Stimulated activated CD4-positive, alpha-beta T cell treated with anti-CD3 and anti-CD28 coated beads, Interleukin-12 subunit alpha, Interleukin-12 subunit beta, amount 100 ng/mL, for 4 hours (primary cell): ENCODE measurements at regions not wholly inside any gene's neighbourhood (a gene's known extent, or its start where the extent isn't known, plus 50 kb on each side); places are given as distances from the start of the nearest gene placed in this dataset.

Experiments
- DNase-seq: peaks from one replicate; pipeline ENCODE4 v3.0.0-alpha.2; 2020

DNA sequence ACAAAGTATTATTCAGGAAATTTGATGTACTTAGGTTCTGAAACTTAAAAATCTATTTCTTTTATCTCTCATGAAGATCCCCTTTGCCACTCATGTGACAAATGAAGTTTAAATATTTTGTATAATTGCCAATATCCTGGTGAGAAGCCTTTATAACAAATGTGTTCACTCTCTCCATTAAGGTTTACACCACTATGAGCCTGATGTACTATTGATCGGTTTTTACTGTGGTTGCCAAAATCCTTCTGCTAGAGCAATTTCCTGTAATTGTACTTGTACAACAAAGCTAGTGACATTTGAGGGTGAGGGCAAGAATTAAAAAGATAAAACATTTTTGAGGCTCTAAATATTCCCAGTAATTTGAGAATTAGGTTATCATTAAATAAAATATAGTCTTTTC lies 222.3 kb upstream of the CDH19 start:
- no peak for DNase-seq

GRCh38 chr18:66825347-66825746 lies 221.5 kb upstream of the CDH19 start:
- DNase-seq = no peak

- no peak for DNase-seq
These were observed 215.3 kb upstream of the CDH19 start for GRCh38 chr18:66819235-66819634.

DNA sequence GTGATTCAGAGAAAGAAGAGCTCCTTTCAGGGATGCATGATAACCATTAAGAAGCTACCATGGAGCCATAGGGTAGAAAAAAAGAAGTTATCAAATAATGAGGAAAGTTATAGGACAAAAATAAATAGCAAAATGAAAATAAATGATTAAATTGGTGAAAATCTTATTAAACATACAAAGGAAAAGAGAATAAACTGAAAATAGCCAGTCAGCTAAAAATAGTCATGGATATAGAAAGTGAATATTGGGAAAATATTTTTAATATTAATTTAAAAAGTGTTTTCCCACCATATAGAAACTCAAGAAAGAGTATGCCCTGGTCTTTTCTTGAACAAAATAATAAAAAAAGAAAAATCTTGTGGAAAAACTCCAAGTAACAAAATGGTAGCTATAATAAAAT lies 209.2 kb upstream of the CDH19 start:
- no peak for DNase-seq

GRCh38 chr18:66795051-66795450 lies 191.2 kb upstream of the CDH19 start:
- DNase-seq = no peak

- DNase-seq = no peak
These were observed 188.6 kb upstream of the CDH19 start for GRCh38 chr18:66792466-66792865.

- DNase-seq = no peak
These were observed 176.7 kb upstream of the CDH19 start for GRCh38 chr18:66780609-66781008.

- no peak for DNase-seq
These were observed 174.2 kb upstream of the CDH19 start for GRCh38 chr18:66778048-66778447.

GRCh38 chr18:66769375-66769774 lies 165.5 kb upstream of the CDH19 start:
- DNase-seq = no peak

- DNase-seq = no peak
These were observed 160.3 kb upstream of the CDH19 start for GRCh38 chr18:66764230-66764629.

DNA sequence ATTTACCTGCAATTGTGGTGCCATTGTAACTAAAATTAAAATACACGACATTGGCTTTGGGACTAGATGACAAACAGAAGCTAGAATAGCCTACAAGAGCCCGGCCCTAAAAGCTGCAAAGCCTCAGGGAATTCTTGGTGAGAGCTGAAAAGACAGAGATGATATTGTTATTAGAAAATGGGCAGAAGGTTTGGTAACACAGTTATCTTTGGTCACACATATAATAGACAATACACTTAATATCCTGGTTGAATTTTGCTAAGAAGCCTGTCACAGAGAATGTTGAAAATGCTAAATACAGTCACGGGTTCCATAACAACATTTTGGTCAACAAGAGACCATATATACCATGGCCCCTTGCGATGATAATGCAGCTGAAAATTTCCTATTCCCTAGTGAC lies 157.3 kb upstream of the CDH19 start:
- DNase-seq = no peak

GRCh38 chr18:66760559-66760958 lies 156.7 kb upstream of the CDH19 start:
- no peak for DNase-seq

DNA sequence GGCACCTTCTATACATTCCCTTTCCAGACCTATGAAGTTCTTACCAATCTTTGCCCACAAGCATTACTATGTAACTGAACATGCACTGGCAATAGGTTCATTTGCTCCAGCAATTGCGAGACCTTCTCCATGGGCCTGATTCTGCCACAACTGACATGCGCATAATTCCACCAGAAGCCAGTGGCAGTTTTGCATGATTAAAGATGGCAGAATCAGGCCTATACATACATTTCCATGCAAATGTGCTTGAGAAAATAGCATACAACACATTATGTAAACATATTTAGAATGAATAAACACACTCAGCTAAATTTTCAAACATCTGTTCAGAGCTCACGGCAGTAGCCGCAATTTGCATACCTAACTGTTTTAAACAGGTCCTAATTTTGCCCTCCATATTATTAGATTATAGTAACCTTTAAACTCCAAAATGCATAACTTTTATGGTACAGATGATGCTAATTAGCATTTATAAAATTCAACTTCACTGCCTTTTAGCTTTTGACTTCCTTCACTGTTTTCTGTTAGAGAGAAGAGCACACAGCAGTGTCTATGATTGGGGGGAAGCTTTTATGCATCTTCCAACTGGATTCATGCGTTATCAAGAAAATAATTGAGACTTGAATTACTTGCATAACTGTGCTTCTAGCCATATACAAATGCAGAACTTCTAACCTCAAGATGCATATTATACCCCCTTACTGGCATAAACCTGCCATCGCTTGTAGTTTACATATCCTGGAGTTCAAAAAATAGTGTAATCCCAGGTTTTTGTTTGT lies 155.3 kb upstream of the CDH19 start:
- DNase-seq = no peak

DNA sequence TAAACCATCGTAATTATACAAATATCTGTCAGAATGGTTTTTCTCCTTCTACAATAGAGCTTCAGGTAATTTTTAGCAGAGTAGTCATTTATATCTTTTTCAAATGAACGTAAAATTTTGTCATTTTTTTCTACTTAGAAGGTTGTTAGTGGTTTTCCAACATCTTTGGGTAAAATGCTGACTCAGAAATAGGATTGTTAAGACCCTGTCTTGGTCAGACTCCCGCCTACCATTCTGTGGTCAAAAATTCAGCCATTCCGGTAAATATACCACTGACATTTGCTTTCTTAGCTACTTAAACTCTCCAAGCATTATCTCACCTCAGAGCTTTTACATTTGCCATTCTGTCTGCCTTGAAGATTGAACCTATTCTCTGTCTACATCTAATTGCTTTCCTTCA lies 154.1 kb upstream of the CDH19 start:
- no peak for DNase-seq

DNA sequence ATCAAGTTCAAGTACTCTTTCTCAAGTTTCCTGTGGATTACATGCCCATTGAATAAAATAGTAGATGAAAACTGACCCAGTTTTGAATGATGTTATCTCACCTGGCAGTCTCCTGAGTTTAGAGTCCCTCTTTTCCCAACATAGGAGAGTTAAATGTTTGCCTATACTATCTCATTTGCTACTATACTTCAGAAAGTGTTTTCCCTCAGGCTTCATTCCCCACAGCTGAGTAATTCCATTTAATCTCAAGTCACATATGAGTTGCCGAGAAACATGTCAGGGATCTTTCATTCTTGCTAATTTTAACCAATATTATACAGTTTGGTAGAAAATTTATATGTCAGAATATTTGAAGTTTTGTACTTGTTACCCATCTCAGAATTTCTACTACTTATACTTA lies 150.4 kb upstream of the CDH19 start:
- no peak for DNase-seq

DNA sequence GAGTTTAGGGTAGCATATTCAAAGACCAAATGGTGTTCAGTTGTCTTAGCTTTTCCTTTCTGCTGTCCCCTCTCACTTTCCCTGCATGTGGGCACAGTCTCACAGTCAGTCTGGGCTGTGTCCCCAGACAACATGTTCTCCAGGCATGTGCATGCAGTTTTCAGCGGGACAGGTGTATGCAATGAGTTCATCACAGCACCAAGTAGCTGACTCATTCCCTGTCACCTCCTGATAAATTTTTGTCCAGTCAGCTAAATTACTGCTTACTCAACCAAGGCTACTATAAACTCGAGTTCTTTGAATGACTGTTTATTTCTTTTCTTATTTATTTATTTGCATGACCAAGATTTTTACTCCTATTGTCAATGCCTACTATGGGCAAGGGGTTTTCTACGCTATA lies 148.8 kb upstream of the CDH19 start:
- DNase-seq = no peak

DNA sequence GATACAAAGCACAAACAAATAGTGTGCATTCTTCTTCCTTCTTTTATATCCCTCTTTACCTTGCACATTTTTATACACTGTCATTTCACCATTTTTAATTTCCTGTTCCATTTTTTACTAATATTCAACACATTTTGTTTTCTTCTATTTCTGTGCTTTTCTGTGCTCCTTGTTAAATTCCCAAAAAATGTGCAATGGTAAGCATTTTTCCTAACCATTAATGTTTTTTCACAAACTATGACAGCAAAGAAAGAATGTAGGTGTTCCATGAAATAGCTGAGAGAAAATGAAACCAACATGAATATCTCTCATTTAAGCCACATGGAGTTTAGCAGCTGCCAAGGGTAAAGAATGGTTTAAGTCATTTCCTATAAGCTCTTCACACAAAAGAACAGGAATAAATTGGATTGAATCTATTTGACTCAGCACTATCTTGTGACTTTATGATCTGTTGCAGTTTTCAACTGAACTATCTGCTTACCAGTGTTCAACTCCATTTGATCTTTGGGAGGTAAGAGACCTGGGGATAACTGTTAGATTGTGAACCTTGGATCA lies 145.7 kb upstream of the CDH19 start:
- DNase-seq = no peak

DNA sequence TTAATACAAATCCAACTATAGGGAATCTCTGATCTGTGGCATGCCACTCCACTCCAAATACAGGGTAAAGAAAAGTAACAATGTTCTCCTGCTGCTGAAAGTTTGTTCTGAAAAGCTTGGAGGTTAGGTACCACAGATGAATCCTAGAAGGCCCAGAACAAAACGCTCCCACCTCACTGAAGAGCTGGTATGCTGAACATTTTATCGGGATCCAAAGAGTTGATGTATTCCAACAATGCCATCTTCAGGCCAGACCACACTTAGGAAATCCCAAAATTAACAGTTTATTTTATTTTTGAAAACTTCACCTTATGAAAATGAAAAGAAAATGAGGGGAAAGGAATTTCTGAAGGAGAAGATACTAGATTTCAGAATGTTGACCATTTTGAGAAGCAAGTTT lies 145.1 kb upstream of the CDH19 start:
- DNase-seq = no peak

DNA sequence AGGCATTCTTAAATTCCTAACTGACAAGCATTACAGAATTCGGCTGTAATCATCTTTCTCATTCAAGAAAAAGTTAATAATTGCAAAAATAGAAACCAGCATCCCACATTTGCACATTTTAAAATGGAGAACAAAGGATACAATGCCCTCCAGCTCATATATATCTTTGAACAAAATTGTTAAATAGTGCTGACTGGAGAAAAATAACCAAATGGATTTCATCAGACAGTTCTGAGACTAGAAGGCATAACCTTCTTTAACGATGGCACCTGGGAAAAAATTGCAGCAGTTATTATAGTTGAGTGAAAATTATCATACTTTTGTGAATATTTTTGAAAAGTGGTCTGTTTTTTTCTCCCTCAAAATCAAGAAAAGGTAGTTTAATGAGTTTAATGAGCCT lies 138.9 kb upstream of the CDH19 start:
- DNase-seq = no peak

- no peak for DNase-seq
These were observed 132.0 kb upstream of the CDH19 start for GRCh38 chr18:66735933-66736332.

- no peak for DNase-seq
These were observed 130.6 kb upstream of the CDH19 start for GRCh38 chr18:66734451-66734850.

DNA sequence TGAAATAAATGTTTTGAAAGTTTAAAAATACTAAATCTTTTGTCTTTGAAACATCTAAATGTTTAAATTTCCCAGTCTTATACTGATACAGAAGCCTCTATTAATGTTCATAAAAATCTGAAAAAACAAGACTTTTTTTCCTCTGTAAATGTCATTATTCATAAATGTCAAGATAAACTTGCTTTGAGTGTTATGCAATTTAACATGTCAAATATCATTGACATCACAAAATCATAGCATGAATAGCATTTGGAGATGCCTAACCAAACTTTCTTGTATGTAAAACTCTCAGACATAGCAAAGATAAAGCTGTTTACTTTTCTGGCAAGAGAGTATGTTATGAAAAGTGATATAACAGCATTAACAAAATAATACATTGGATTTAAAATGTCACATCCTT lies 128.0 kb upstream of the CDH19 start:
- DNase-seq = no peak

- no peak for DNase-seq
These were observed 125.8 kb upstream of the CDH19 start for GRCh38 chr18:66729442-66730239.

DNA sequence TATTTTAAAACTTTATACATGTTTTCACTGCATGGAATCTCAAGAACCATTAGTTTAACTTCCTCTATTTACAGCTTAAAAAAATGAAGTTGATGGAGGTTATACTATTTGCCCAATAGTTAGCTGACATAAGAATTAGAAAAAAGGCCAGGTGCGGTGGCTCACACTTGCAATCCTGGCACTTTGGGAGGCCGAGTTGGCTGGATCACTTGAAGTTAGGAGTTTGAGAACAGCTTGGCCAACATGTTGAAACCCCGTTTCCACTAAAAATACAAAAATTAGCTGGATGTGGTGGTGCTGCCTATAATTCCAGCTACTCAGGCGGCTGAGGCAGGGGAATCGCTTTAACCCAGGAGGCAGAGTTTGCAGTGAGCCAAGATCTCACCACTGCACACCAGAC lies 125.1 kb upstream of the CDH19 start:
- DNase-seq = no peak
